Panc1 (cell line): ENCODE measurements at regions not wholly inside any gene's neighbourhood (a gene's known extent, or its start where the extent isn't known, plus 50 kb on each side); places are given as distances from the start of the nearest gene placed in this dataset.

Experiments
- ATAC-seq: fragments of 200-7000 bp; cut with Tn5 transposase; 2 replicates; pipeline ENCODE4 v1.9.1; 2020; ENCODE audit warnings: mild to moderate bottlenecking, moderate library complexity
- BruUV-seq: library from RNA; stranded (reverse); fragments of 400-500 nt; replicated peaks from 2 replicates; lab custom pipeline; 2021; lab: Mats Ljungman, UMichigan
- CTCF ChIA-PET: fragments of 300-600 bp; sonication (Branson Sonifier 250); formaldehyde crosslinking; loops from one replicate; lab custom pipeline; 2022; ENCODE audit warnings: antibody characterized with exemption; lab: Charles Lee
- POLR2A ChIA-PET: fragments of 300-600 bp; sonication (Branson Sonifier 250); formaldehyde crosslinking; loops from one replicate; lab custom pipeline; 2022; ENCODE audit warnings: antibody characterized with exemption; lab: Charles Lee
- DNase-seq: peaks from one replicate; pipeline ENCODE4 v3.0.0-alpha.2; 2010; ENCODE audit warnings: low read depth, low spot score
- H3K27ac ChIP-seq: 2 replicates; pipeline ENCODE4 v1.5.1; 2011; ENCODE audit warnings: mild to moderate bottlenecking, low read length, inconsistent platforms
- H3K27me3 ChIP-seq: fragments of 200-500 bp; sonication (Bioruptor generic); 2 replicates; pipeline ENCODE4 v1.6.0; 2014; ENCODE audit warnings: low read length, inconsistent platforms; ENCODE audit not compliant: control insufficient read depth, insufficient read depth
- H3K36me3 ChIP-seq: fragments of 200-500 bp; sonication (Bioruptor generic); 2 replicates; pipeline ENCODE4 v1.5.1; 2014; ENCODE audit warnings: inconsistent platforms, mild to moderate bottlenecking, low read length, moderate library complexity; ENCODE audit not compliant: control insufficient read depth, insufficient read depth
- H3K4me1 ChIP-seq: 2 replicates; pipeline ENCODE4 v1.5.1; 2011; ENCODE audit warnings: inconsistent platforms, mild to moderate bottlenecking, low read length, moderate library complexity; ENCODE audit not compliant: control insufficient read depth, insufficient read depth
- H3K4me3 ChIP-seq, 2 experiments: 2 replicates each; pipeline ENCODE4 v1.5.1; 2011 to 2012; ENCODE audit warnings: low read depth in 2 of 2, low read length in 2 of 2, mild to moderate bottlenecking in 2 of 2, inconsistent platforms in 1 of 2, moderate library complexity in 1 of 2
- H3K9me3 ChIP-seq: fragments of 200-500 bp; sonication (Bioruptor generic); 2 replicates; pipeline ENCODE4 v1.5.1; 2014; ENCODE audit warnings: low read depth, mild to moderate bottlenecking, inconsistent platforms, low read length, moderate library complexity; ENCODE audit not compliant: control insufficient read depth, insufficient read depth
- POLR2AphosphoS5 ChIP-seq: IDR thresholded peaks from 2 replicates; pipeline ENCODE4 v1.6.1; 2012; ENCODE audit warnings: mild to moderate bottlenecking, low read depth, low read length, moderate library complexity
- SIN3A ChIP-seq: IDR thresholded peaks from 2 replicates; pipeline ENCODE4 v1.6.1; 2012; ENCODE audit warnings: low read depth, mild to moderate bottlenecking, low read length, moderate library complexity, borderline replicate concordance; ENCODE audit not compliant: insufficient read depth
- TCF7L2 ChIP-seq: IDR thresholded peaks from 2 replicates; pipeline ENCODE4 v1.6.1; 2011; ENCODE audit warnings: mild to moderate bottlenecking, low read depth, low read length, inconsistent platforms
- in situ Hi-C: cut with HindIII; loops from 2 replicates; pipeline ENCODE4 v1.10.0; 2016; ENCODE audit warnings: low sequenced_read_pairs, low pct_unique_long_range_greater_than_20kb
- intact Hi-C: fragments of 100-400 bp; cut with micrococcal nuclease; formaldehyde crosslinking; loops from one replicate; pipeline ENCODE4 v1.10.0; 2022; ENCODE audit not compliant: unreplicated experiment
- TF ChIP-seq, protein P1 (sequence below), 2 experiments: IDR thresholded peaks; 2 replicates each; pipeline ENCODE4 v1.6.1; 2011 to 2012; ENCODE audit warnings: low read depth in 2 of 2, control low read depth in 1 of 2, low read length in 1 of 2, mild to moderate bottlenecking in 1 of 2, moderate library complexity in 1 of 2; ENCODE audit not compliant: insufficient read depth in 1 of 2
- TF ChIP-seq, protein P2 (sequence below): fragments of 450-650 bp; IDR thresholded peaks from 2 replicates; pipeline ENCODE4 v1.5.1; 2017; ENCODE audit warnings: mild to moderate bottlenecking

DNA sequence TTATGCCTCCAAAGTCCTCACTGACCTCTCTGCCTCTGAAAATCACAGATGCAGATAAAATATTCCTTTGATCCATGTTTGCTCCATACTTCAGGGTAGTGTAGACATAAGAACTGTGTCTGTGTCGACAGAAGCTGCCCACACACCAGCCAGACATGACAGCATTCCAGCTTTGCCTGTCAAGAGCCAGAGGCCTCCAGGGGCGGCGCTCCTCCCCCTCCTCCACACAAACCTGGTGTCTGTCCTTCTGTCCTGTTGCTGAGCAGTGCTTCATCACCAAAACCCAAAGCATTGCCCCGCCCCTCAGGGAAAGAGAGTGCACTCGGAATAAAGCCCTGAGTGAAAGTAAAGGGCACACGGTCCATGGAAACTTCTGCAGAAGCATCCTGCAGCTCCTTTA, 379.4 kb downstream of the FBXW7 start:
- in situ Hi-C loops, result no loop called here
- CTCF ChIA-PET, result no interaction called here
- ATAC-seq, result no peak
- DNase-seq, result no peak
- POLR2A ChIA-PET, result no interaction called here
- Histone ChIP-seq H3K4me3 (no peak overlapping the region), H3K4me1 (no peaks in the 10 kb centered on the region), H3K9me3 (no peaks in the 10 kb centered on the region), H3K27ac (no peak overlapping the region), H3K36me3 (no peaks in the 10 kb centered on the region), H3K27me3 (no peaks in the 10 kb centered on the region; the same call in 1 of the 2 replicates)
- no peak for TF ChIP-seq TCF7L2
- no peak for TF ChIP-seq SIN3A
- TF ChIP-seq, protein P1, sequence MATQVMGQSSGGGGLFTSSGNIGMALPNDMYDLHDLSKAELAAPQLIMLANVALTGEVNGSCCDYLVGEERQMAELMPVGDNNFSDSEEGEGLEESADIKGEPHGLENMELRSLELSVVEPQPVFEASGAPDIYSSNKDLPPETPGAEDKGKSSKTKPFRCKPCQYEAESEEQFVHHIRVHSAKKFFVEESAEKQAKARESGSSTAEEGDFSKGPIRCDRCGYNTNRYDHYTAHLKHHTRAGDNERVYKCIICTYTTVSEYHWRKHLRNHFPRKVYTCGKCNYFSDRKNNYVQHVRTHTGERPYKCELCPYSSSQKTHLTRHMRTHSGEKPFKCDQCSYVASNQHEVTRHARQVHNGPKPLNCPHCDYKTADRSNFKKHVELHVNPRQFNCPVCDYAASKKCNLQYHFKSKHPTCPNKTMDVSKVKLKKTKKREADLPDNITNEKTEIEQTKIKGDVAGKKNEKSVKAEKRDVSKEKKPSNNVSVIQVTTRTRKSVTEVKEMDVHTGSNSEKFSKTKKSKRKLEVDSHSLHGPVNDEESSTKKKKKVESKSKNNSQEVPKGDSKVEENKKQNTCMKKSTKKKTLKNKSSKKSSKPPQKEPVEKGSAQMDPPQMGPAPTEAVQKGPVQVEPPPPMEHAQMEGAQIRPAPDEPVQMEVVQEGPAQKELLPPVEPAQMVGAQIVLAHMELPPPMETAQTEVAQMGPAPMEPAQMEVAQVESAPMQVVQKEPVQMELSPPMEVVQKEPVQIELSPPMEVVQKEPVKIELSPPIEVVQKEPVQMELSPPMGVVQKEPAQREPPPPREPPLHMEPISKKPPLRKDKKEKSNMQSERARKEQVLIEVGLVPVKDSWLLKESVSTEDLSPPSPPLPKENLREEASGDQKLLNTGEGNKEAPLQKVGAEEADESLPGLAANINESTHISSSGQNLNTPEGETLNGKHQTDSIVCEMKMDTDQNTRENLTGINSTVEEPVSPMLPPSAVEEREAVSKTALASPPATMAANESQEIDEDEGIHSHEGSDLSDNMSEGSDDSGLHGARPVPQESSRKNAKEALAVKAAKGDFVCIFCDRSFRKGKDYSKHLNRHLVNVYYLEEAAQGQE (IDR thresholded peaks at IDR 0.05; ENCODE audit: insufficient read depth in 1 of 2, low read depth in 2 of 2, low read length in 1 of 2), result no peak
- TF ChIP-seq POLR2AphosphoS5, result no peak
- TF ChIP-seq, protein P2, sequence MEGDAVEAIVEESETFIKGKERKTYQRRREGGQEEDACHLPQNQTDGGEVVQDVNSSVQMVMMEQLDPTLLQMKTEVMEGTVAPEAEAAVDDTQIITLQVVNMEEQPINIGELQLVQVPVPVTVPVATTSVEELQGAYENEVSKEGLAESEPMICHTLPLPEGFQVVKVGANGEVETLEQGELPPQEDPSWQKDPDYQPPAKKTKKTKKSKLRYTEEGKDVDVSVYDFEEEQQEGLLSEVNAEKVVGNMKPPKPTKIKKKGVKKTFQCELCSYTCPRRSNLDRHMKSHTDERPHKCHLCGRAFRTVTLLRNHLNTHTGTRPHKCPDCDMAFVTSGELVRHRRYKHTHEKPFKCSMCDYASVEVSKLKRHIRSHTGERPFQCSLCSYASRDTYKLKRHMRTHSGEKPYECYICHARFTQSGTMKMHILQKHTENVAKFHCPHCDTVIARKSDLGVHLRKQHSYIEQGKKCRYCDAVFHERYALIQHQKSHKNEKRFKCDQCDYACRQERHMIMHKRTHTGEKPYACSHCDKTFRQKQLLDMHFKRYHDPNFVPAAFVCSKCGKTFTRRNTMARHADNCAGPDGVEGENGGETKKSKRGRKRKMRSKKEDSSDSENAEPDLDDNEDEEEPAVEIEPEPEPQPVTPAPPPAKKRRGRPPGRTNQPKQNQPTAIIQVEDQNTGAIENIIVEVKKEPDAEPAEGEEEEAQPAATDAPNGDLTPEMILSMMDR, result no peak
- intact Hi-C loops, result no loop called here
- no TSS peak for BruUV-seq

DNA sequence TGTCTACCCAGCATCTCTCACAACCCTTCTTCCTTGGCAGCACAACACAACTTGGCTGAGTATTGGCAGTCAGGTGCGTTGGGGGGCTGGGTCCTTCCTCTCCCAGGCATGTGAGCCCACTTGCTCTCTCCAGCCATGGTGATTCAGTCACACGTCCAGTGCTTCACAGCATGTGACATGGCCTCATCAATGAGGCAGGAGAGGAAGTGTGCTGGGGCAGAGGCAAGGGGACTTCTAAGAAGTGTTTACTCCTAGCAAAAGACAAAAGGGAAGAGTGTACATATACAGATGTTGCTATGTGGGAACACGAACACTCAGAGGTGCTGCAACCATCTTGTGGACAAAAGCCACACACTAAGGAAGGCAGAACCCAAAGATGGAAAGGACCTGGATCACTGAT, 380.8 kb downstream of the FBXW7 start:
- no peaks in the 10 kb centered on the region for H3K4me1 ChIP-seq
- POLR2A ChIA-PET, result no interaction called here
- no peaks in the 10 kb centered on the region for H3K9me3 ChIP-seq
- no peaks in the 10 kb centered on the region for H3K36me3 ChIP-seq
- BruUV-seq, result no TSS peak
- no peak for DNase-seq
- H3K27me3 ChIP-seq, result no peaks in the 10 kb centered on the region; the same call in 1 of the 2 replicates
- in situ Hi-C loops (no loop called here), intact Hi-C loops (no loop called here)
- CTCF ChIA-PET, result no interaction called here
- no peak for ATAC-seq
- TF ChIP-seq TCF7L2 (no peak), POLR2AphosphoS5 (no peak), SIN3A (no peak)
- TF ChIP-seq, protein P1 (IDR thresholded peaks at IDR 0.05; ENCODE audit: insufficient read depth in 1 of 2, low read depth in 2 of 2, low read length in 1 of 2), result no peak
- TF ChIP-seq, protein P2, result no peak
- no peak overlapping the region for H3K27ac ChIP-seq
- no peak overlapping the region for H3K4me3 ChIP-seq
